ENCODE measurements at regions not wholly inside any gene's neighbourhood (a gene's known extent, or its start where the extent isn't known, plus 50 kb on each side); places are given as distances from the start of the nearest gene placed in this dataset.

DNA sequence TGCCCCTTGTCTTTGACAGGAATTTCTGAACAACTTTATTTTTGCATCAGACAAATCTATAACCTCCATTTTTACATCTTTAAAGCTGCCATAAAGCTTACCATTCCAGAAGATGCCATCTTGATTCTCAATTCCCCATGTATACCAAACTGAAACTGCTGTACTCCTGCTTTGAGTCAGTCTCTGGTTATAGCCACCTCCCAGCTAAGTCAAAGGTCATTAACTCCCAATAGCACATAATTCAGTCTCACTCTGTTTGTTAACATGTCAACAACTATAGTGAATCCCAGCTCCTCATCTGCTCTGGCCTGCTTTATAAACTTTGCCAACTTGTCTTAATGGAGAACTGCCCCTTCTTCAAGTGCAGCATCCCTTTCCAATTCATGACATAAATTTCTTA is 343.6 kb downstream of the FRK start:
- DNase-seq: no peak

DNA sequence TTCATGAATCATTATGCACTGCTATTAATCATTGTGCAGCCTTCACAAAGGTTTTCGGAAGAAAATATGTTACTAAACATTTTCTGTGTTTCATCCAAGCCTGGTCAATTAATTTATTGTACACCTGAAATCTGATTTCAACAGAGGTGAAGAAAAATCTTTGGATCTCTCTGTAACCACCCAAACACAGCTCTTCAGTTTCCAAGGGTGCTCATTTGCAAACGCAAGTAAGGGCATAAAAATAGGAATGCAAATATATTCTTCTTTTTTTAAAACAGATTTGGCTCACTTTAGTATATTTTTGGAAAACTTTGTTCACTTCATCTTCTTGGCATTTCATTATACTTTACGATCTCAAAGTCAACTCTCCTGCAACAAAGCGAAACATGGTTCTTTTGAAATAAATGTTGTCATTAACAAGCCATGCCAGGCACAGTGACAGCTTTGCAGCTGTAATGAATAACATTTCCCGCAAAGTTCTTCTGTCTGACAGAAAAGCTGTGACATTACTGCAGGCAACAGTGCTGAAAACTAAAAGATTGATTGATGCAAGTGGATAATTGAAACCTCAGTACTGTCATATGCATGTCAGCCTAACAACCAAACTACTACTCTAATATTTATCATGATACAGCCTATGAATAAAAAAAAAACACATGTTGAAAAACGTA is 348.3 kb downstream of the FRK start:
- no peak for DNase-seq

DNA sequence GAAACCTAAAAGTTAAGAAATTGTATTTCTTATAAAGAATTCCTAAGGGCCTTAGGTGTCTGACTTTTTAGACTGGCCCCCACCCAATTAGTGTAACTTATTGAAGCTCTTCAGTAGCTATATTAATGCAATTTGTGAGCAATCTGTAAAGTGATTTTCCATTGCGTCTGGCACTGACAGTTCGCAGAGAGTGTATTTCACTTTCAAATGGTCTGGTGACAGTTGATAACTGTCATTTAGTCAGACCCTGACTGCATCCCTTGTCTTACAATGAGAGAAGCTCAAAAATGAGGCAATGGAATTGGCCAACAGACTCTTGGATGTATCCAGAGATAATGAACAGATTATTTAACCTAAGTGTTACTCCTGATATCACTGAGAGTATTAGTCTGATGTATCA is 351.8 kb downstream of the FRK start:
- no peak for DNase-seq

DNA sequence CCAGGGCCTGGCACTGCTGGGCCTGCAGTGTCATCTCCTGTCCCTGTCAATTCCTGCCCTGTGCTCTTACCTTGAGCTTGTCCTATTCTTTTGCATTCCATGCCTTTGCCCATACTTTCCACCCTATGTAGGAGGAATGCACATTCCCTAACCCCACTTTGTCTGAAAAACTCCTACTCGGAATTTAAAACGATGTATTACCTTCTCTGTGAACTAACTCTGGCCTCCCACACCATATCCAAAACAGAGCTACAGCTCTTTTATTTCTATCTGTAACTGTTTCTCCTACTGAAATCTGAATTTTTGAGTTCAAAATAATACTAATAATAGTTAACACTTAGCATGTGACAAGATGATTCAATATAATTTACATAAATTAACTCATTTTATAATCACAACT is 353.7 kb downstream of the FRK start:
- no peak for DNase-seq

DNA sequence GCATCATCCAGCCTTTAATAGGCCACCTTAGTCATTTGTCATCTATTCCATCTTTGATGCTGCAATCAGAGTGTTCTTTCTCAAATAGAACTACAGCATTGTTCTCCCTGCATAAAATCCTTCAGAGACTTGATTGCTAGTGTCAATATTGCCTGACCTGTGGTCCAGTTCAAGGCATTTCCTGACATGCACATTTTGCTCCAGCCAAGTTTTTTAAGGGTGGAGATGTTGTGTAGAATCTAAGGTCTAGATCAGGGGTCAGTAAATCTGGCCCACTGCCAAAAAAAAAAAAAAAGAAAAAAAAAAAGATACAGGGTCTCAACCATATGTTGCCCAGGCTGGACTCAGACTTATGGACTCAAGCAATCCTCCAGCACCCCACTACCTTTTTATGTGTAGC is 354.4 kb downstream of the FRK start:
- no peak for DNase-seq

DNA sequence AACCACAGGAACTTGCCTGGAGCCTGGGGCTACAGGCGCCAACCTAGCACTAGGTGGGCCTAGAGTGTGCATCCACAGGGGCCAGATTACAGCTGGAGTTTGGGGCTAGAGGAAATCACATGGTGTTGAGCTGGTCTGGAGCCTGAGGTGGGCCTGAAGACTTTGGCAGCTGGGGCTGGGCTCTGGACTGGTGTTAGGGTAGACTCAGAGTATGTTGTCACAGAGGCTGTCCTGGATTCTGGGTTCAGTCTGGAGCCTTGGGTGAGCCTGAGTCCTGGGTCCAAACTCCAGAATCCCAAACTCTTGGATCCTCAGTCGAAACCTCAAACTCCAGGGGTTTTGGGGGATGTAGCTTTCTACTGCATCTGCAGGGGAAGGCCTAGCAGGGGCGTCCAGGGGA is 356.7 kb downstream of the FRK start:
- no peak for DNase-seq

DNA sequence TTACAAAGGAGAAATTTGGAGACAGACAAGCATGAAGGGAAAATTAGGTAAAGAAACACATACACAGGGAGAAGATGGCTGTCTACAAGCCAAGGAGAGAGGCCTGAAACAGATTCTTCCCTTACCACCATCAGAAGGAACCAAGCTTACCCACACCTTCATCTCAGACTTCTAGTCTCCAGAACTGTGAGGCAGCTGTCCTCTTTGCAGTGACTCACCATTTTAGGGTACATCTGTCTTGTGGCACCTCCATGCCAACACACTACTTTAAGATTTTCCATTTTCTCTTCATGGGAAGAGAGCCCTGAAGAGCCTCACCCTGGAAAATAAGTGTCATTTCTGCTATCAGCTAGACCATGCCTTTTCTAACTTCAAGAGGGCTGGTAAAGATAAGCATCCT is 369.3 kb downstream of the FRK start:
- DNase-seq: no peak

DNA sequence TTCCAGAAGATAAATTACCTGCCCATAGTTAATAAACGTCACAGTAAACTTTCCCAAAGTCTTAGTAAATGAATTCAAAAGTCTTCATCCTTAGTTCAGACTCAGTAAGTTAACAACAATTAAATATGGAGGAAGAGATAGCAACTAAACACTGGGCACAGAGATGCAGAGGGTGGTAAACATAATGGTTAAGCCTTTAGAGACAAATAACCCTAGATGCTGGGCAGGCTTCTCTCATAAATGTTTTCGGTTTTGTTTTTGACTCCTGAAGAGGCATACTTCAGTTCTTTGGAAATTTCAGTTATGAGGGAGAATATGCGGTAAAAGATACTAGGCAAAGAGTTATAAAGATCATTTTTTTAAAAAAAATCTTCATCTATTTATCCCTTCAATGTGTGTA is 369.8 kb downstream of the FRK start:
- no peak for DNase-seq

DNA sequence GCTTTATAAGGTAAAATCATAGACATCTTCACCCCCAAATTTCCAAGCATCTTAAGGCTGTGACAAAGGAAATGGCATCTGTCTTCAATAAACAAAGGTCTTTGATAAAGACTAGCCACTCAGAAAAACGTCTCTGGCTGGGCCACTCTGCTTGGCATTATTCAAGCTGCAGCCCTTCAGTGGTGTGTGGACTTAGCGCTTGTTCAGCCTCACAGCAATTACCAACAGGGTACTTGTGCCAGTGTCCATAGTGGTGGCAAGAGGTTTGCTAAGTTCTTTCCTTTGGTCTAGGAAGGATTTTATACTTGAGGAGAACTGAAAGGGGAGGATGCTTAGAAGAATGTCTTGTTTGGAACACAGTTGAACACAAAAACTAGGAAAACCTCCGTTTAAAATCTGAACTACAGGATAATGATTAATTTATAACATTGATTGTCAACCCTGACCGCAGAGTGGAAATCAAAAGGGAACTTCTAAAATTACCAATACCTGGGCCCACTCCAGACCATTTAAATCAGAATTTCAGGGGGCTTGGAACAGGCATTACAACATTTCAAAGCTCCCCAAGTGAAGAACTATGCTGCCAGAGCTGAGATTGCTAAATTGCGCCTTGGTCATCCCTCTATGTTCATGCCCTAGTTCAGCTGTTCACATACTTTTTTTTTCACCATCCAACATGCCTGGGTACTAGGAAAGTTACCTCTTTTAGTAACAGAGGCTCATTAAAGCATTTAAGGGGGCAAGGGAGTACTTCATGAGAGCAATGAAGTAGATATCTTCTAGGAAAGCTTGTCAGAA is 378.5 kb downstream of the FRK start:
- DNase-seq: no peak

DNA sequence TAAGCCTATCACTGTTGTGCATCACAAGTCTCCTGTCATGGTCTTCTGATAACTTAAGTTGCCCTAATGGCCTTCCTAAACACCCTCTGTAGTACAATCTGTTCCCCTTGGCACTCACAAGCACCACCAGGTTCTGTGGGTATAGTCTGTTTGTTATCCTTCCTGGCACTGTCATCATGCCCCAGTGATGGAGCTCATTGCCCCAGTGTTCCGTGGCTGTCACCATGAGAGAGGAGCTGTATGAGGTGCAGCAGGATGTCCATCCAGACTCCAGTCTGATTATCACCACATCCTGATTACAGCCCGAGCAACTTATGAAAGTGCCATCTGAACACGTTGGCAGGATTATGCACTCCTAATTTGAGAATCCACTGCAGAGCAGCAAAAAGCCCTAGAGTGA is 380.1 kb downstream of the FRK start:
- DNase-seq: no peak

DNA sequence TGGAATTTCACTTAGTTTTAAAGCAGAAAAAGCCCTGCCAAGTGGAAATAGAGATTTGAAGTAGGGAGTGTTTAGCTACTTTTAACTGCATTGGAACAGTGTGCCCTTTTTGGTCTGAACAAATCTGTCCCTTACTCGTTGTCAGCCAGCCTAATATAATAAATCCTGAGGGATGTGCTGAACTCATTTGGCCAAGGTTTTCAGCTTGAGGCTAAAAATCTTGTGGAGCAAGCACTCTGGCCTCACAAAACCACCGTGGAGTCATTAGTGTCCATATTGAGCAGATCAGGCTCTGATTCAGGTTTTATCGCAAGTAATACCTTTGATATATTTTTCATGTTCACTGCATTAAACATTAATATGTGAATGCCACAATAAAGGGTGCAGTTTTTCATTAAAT is 383.5 kb downstream of the FRK start:
- DNase-seq: no peak

DNA sequence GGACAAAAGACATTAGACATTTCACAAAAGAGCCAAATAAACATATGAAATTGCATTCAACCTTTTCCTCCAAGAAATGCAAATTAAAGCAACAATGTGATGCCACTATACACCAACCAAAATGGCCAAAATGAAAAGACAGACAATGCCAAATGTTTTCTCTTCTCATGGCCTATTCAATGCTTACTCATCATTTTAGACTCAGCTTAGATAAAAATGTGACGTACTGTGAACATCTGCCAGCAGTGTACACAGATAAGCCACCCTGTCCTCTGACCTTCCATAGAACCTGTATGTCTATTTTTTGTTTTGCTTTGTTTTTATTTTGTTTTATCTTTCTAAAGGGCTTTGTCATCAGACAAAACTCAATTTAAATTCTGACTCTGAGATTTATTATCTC is 385.2 kb downstream of the FRK start:
- DNase-seq: no peak

DNA sequence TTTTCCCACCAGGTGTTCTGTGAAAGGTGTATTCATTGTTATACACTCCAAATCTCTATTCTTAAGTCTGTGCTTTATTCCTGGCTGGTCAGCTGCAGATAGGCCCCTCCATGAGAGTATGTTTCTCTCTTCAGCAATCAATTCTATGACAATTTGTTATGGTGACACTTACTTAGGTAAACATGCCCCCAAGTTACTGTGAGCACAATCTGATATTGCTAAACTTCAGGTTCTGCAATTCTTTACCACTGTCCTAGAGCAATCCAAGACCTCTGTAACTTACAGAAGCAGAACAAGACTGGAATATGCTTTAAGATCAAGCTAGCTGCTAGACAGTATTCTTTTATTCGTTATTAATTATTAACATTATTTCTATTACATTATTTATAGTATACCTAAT is 391.9 kb downstream of the FRK start:
- no peak for DNase-seq

DNA sequence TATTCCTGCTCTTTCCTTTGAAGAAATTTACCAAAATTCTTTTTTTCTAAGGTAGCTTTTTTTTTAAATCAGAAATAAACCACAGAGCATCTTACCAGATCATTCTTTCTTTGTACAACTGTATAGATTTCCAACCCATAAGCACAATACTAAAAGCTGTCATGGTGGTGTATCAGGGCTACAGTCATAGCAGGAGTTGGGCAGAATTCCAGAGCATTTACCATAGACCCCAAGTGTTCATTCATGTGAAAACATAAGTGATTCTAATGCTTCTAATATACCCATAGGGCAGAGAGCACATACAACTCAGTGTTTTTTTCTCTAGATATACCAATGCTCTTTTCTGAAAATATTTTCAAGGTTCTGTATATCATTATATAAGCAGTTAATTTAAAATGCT is 392.5 kb downstream of the FRK start:
- DNase-seq: no peak

DNA sequence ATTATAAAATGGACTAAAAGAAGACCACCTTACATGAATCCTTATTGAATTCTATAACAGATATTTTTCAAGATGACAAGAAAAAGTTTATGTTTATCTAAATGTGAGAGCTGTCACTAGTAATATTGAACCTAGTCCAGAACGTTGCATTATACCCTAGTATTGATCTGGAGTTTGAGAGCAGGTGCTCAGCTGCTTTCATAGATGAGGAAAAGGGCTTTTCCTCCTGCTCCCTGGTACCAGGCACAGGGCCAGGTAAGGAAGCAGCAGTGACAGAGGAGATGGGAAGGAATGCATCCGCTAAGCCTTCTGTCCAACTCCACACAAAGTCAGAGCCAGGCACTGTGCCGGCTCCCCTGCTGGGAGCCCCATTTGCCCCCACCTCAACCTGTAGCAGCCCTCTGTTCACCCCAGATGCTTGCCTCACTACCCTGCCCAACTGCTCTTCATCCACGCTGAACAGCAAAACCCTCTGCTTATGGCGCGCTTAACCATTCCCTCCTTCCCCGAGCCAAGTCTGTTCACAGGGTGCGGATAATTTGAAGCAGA is 393.1 kb downstream of the FRK start:
- no peak for DNase-seq

DNA sequence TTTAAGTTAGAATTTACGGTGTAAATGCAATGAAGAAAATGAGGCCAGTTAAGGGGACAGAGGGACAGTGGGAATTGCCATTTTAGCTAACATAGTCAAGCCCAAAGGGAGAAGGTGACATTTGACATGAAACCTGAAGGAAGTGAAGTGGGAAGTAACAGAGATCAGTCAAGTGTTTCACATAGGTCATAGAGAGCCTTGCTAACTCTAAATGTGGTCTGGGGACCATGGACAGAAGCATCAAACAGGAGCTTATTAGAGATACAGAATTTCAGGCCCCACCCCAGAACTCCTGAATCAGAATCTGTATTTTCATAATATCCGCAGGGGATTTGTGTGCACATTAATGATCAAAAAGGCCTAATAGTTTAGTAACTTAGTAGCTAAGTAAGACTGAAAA is 393.7 kb downstream of the FRK start:
- no peak for DNase-seq

DNA sequence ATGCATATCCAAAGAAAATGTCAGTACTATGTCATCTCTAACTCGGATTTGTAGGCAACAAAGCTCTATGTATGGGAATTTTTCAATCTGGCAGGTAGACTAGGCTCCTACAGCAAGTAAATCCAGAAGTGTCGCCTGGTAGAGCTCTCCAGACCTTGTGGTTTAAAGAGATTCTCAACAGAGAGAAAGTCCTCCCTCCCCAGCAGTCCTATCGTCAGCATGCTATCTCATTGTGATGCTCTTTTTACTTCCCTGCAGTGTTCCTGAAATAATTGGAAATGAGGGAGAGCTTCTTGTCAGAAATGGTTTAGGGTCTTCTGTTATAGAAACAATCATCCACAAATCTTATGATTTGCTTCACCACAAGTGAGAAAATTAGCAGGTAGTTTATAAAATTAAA is 395.4 kb downstream of the FRK start:
- no peak for DNase-seq

DNA sequence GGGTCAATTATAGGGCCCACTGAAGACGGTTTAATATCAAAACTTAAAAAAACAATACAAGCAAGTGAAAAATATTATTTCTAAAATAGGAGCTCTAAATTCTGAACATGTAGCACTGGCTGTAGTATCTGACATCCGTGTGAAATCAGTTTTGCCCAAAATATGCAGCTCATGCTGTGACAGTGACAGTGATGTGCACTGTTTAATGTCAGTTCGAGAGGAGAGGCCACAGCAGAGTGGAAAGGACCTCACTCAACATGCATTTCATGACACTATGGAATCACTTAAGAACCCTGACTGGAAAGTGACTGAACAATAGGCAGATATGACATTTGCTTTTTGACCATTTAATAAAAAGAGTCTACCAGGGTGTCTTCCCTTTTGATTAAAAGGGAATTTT is 397.0 kb downstream of the FRK start:
- no peak for DNase-seq

DNA sequence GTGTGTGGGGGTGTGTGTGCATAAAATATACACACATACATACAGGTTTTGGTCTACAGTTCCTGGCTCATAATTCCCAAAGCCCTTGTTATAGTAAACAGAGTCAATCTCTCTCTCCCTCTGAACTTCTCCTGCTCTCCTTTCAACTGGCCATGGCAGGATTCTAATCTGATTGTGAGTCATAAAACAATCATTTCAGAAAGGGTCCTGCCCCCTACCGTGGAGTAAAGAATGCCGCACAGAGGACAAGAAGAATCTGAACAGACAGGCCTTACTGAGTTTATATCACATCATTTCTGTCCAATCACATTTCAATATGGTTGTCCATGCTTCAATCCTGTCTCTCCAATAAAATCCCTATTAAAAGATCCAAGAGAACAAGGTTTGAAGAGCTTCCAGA is 416.9 kb downstream of the FRK start:
- peak; percentile 2 for DNase-seq

DNA sequence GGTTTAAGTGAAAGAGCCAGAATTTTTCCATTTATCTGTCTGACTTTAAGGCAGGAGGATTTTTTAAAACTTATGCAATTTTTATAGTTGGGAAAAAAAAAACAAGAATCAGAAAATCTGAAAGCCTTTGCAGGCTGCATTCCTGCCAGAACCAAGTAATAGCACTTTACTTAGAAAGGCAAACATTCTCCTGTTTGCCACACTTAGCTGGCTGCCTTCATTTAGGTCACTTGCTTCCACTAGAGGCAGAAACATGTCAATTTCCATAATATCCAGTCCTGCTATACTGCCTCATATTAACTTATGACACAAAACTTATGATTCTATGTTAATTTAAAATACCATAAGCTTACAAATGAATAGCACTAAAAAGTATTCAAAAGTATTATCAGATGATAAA is 425.8 kb downstream of the FRK start:
- DNase-seq: no peak

DNA sequence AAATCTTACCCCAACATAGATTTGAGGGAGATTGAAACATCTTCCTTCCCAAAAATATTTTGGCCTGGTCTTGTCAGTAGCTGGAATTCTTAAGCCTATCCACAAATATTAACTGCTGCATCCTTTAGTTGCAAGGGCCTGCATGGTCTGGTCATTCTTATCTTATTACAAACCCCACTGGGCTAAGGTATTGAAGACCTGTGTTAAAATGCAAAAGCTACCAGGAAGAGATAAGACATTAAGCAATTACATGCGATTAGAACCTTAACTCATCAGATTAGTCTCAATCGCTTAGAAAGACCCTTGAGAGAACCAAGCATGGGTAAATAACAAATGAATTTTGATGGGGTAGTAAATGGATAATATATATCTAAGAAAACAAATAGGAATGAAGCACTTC is 426.6 kb downstream of the FRK start:
- no peak for DNase-seq

DNA sequence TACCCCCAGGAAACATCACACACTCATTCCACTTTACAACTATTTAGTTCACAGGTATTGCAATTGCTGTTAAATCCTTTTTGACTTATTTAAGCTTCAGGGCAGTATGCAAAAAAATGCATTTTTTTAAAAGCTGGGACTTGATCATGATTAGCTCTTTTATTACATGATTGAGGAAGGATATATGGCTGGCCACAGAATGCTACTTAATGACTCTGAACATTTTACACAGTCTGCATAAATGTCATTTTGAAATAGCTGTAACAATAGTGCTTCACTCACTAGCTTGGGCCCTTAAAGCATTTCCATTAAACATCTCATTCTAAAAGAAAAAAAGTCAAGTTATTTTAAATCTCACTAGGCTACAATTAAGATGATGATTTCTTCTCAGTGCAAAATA is 429.7 kb downstream of the FRK start:
- DNase-seq: no peak

DNA sequence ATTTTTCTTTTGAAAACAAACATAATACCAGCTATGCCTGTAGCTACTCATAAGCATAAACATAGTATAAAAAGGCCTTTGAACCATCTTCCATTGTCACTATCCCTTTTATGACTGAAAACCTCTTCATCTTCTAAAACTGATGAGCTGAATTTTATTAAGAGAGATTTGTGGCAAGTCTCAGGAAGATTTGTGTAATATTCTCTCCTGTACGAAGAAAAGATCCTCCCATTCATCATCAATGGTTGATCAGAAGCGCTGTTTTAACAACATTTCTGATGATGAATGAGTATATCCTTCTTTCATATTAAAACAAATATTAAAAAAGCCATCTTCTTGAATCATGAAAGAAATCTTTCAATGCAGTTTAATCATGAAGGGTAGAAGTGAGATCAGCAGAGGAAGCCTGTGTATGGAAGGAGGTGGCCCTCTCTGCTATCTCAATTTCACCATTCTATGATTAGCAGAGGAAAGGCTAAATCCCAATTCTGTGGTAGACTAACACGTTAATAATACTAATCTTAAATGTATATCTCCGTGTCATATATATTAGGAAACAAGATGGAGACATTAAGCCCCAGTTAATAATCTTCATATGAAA is 430.2 kb downstream of the FRK start:
- DNase-seq: no peak

DNA sequence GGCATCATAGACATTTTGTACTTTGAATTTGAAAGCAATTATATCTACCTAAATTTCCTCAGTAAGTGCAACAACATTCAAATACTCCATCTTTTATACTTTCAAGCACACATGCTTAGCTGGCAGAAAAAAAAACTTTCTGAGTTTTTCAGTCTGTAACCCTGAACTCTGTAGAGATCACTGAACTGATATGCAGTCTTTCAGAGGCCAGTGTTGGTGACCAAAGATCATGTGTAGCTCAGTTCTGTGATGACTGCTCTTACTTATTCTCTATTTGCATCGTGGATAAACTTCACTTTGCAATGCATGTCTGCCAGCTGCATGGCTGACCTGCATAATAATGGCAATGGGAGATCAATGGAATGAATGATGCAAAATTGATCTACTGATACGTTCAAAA is 431.3 kb downstream of the FRK start:
- no peak for DNase-seq

Measured in kidney glomerular epithelial cell (primary cell).